Trophoblast cell (in vitro differentiated cells and primary cell): ENCODE measurements at regions not wholly inside any gene's neighbourhood (a gene's known extent, or its start where the extent isn't known, plus 50 kb on each side); places are given as distances from the start of the nearest gene placed in this dataset.

Experiments
- DNase-seq, 2 donors: peaks; one replicate each; pipeline ENCODE4 v3.0.0-alpha.2; 2016
- H2AFZ ChIP-seq: 2 replicates; pipeline ENCODE4 v1.6.1; 2013; ENCODE audit warnings: low read length, moderate library complexity, mild to moderate bottlenecking; ENCODE audit not compliant: insufficient read depth, poor library complexity
- H2AK5ac ChIP-seq: 2 replicates; pipeline ENCODE4 v1.6.1; 2013; ENCODE audit warnings: mild to moderate bottlenecking, low read length
- H2BK120ac ChIP-seq: 2 replicates; pipeline ENCODE4 v1.6.1; 2013; ENCODE audit warnings: low read length, mild to moderate bottlenecking, moderate library complexity; ENCODE audit not compliant: insufficient read depth, poor library complexity
- H2BK12ac ChIP-seq: 2 replicates; pipeline ENCODE4 v1.6.1; 2013; ENCODE audit warnings: mild to moderate bottlenecking, low read length, moderate library complexity
- H2BK5ac ChIP-seq: 2 replicates; pipeline ENCODE4 v1.6.1; 2013; ENCODE audit warnings: low read length, low read depth, moderate library complexity, mild to moderate bottlenecking; ENCODE audit not compliant: poor library complexity
- H3K14ac ChIP-seq: 2 replicates; pipeline ENCODE4 v1.6.1; 2013; ENCODE audit warnings: mild to moderate bottlenecking, low read length
- H3K18ac ChIP-seq: 2 replicates; pipeline ENCODE4 v1.6.1; 2013; ENCODE audit warnings: mild to moderate bottlenecking, low read length
- H3K23ac ChIP-seq: 2 replicates; pipeline ENCODE4 v1.6.1; 2013; ENCODE audit warnings: low read length
- H3K27ac ChIP-seq: 2 replicates; pipeline ENCODE4 v1.5.1; 2013; ENCODE audit warnings: low read depth, mild to moderate bottlenecking, inconsistent platforms, low read length, moderate library complexity
- H3K27me3 ChIP-seq: 2 replicates; pipeline ENCODE4 v1.6.1; 2013; ENCODE audit warnings: inconsistent platforms, mild to moderate bottlenecking, low read length, moderate library complexity; ENCODE audit not compliant: insufficient read depth
- H3K36me3 ChIP-seq, 2 experiments: 1 replicate in 1 of 2; 2 replicates in 1 of 2; pipeline ENCODE4 v1.6.1; 2013; ENCODE audit warnings: low read length in 2 of 2, mild to moderate bottlenecking in 2 of 2, moderate library complexity in 1 of 2; ENCODE audit not compliant: insufficient read depth in 2 of 2, control insufficient read depth in 1 of 2
- H3K4ac ChIP-seq: 2 replicates; pipeline ENCODE4 v1.6.1; 2013; ENCODE audit warnings: low read depth, mild to moderate bottlenecking, low read length, moderate library complexity
- H3K4me1 ChIP-seq, 2 experiments: 1 replicate in 1 of 2; 2 replicates in 1 of 2; pipeline ENCODE4 v1.6.1; 2013; ENCODE audit warnings: low read length in 2 of 2, mild to moderate bottlenecking in 2 of 2, moderate library complexity in 1 of 2; ENCODE audit not compliant: insufficient read depth in 2 of 2, control insufficient read depth in 1 of 2
- H3K4me2 ChIP-seq: 2 replicates; pipeline ENCODE4 v1.6.1; 2013; ENCODE audit warnings: inconsistent platforms, mild to moderate bottlenecking, low read length, moderate library complexity
- H3K4me3 ChIP-seq: 2 replicates; pipeline ENCODE4 v1.5.1; 2013; ENCODE audit warnings: mild to moderate bottlenecking, low read depth, low read length, inconsistent platforms
- H3K79me1 ChIP-seq: one replicate; pipeline ENCODE4 v1.6.1; 2013; ENCODE audit warnings: low read length
- H3K79me2 ChIP-seq: 2 replicates; pipeline ENCODE4 v1.6.1; 2013; ENCODE audit warnings: low read length, mild to moderate bottlenecking; ENCODE audit not compliant: control insufficient read depth, insufficient read depth, poor library complexity
- H3K9ac ChIP-seq: 2 replicates; pipeline ENCODE4 v1.6.1; 2013; ENCODE audit warnings: mild to moderate bottlenecking, low read length
- H3K9me3 ChIP-seq: 2 replicates; pipeline ENCODE4 v1.6.1; 2013; ENCODE audit warnings: low read depth, mild to moderate bottlenecking, control low read depth, inconsistent platforms, low read length; ENCODE audit not compliant: insufficient read depth
- H4K12ac ChIP-seq: 2 replicates; pipeline ENCODE4 v1.6.1; 2013; ENCODE audit warnings: low read depth, mild to moderate bottlenecking, low read length, moderate library complexity
- H4K8ac ChIP-seq: 2 replicates; pipeline ENCODE4 v1.6.1; 2013; ENCODE audit warnings: low read depth, mild to moderate bottlenecking, low read length, moderate library complexity
- H4K91ac ChIP-seq: one replicate; pipeline ENCODE4 v1.6.1; 2013; ENCODE audit warnings: low read depth, mild to moderate bottlenecking, low read length, moderate library complexity
- WGBS: extraction: QIAGEN DNeasy Blood & Tissue Kit; methylation state at CpG from one replicate; pipeline ENCODE4 v1.1.7; 2013; ENCODE audit warnings: missing lambda C conversion rate; ENCODE audit not compliant: insufficient read length, insufficient coverage; ENCODE audit errors: extremely low coverage; 5-methylcytosine and 5-hydroxymethylcytosine counted together

DNA sequence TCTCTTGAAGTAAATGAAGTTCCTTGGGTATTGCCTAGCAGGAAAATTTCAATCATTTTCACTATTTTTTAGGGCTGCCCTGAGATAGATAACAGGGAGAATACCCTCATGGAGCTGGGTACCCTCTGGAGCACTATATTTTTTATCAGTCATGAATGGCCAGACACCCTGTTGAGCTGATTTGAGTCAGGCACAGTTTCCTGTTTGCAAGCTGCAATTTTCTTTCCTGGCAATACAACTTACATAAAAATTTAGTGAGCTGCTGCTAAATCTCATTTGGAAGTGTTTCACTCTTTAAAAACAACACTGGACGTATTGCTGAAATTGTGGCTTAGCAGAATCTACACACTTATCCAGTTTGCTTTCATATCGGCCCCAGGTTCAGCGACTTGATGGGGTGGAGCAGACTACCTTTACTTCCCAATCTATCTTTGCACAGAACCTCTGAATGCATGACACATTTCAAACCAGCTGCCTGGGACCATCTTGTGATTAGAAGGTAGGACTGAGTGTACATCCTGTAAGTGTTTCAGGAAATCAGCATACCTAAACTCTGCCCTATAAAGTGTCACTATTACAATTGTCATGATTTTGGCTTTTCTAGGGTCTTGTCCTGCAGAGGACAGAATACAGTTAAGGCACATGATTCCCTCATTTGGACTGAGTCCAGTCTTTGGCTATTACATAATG is 125.7 kb upstream of the FAM3C start:
- H3K9me3 ChIP-seq, result no peaks in the 10 kb centered on the region
- H3K18ac ChIP-seq, result no peak overlapping the region
- no peak overlapping the region for H2BK12ac ChIP-seq
- H2BK120ac ChIP-seq, result peak overlapping the region; percentile 37
- H2BK5ac ChIP-seq, result no peak overlapping the region
- H4K12ac ChIP-seq, result no peak overlapping the region
- no peaks in the 10 kb centered on the region for H3K36me3 ChIP-seq
- no peak overlapping the region for H3K23ac ChIP-seq
- H3K4me2 ChIP-seq, result no peak overlapping the region
- no peak overlapping the region for H2AK5ac ChIP-seq
- no peak overlapping the region for H3K9ac ChIP-seq
- H3K4me3 ChIP-seq, result no peak overlapping the region
- H4K91ac ChIP-seq, result no peak overlapping the region
- no peak overlapping the region for H3K14ac ChIP-seq
- peaks cover 2% of the 10 kb centered on the region for H3K79me1 ChIP-seq
- no peak overlapping the region for H2AFZ ChIP-seq
- no peak for DNase-seq
- H3K4ac ChIP-seq, result no peak overlapping the region
- WGBS, result no CpG with 5 or more reads among the region's 3 CpGs
- H3K27ac ChIP-seq, result no peak overlapping the region
- H3K79me2 ChIP-seq, result no peaks in the 10 kb centered on the region
- no peak overlapping the region for H4K8ac ChIP-seq
- H3K4me1 ChIP-seq, result peaks cover 0 to 2% of the 10 kb centered on the region in 2 experiments
- no peaks in the 10 kb centered on the region for H3K27me3 ChIP-seq

GRCh38 chr7:121520911-121521310 is 124.8 kb upstream of the FAM3C start:
- Histone ChIP-seq H3K14ac (no peak overlapping the region), H4K12ac (no peak overlapping the region), H3K9me3 (no peaks in the 10 kb centered on the region), H3K79me2 (no peaks in the 10 kb centered on the region), H2BK5ac (no peak overlapping the region), H3K18ac (no peak overlapping the region), H3K36me3 (no peaks in the 10 kb centered on the region), H4K91ac (no peak overlapping the region), H3K79me1 (peaks cover 4% of the 10 kb centered on the region), H2BK120ac (no peak overlapping the region), H3K4me3 (no peak overlapping the region), H3K4me2 (no peak overlapping the region), H2BK12ac (peak overlapping the region; percentile 39), H2AK5ac (no peak overlapping the region), H2AFZ (no peak overlapping the region), H3K27ac (no peak overlapping the region), H3K23ac (no peak overlapping the region), H3K4me1 (peaks cover 2 to 3% of the 10 kb centered on the region in 2 experiments), H3K9ac (no peak overlapping the region), H3K27me3 (no peaks in the 10 kb centered on the region), H3K4ac (no peak overlapping the region), H4K8ac (no peak overlapping the region)
- no CpG with 5 or more reads among the region's 1 CpG for WGBS
- no peak for DNase-seq

DNA sequence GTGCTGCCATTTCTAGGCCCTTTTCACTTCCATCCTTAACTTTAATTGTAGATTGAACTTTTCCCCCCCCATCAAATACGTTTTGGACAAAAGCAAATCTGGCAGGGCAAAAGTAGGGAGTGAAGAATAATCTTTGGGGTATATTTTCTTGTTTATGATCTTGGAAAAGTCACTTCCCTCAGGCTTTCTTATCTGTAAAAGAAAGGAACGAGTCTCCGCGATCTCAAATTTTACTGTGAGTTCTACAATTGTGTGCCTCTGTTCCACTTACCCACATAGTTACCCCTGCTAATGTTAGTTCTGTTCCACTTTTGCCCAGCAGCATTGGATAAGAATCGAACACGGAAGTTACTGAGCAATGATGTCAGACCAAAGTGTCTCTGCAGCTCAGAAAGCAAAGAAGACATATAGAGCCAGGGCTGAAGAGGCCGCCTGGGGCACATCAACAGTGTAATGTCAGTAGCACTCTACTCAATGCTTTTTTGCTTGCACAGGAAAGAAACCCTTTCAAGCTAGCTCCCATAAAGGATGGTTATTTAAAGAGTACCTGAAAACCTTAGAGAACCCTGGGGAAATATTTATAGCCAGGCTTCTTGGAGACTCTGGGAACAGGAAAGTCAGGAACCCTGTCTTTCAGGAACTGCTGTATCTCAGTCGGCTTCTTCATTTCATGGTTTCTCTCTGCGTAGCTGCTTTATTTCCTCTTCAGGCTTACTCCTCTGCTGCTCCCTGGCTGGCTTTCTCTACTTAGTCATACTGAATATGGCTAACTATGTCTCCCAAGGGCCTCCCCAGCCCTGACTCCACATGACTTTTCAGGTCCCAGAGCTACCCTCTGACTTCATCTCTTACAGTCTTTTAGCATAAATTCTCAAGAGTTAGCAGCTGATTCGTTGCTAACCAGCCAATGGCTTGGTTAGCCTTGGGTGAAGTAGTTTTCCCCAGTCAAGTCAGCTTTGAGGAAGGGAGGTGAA is 123.7 kb upstream of the FAM3C start:
- peak; percentile 73 to 85 for DNase-seq
- Histone ChIP-seq H3K9ac (no peak overlapping the region), H3K27ac (peak overlapping the region; percentile 40), H4K8ac (no peak overlapping the region), H3K27me3 (no peaks in the 10 kb centered on the region), H3K79me2 (no peaks in the 10 kb centered on the region), H3K36me3 (no peaks in the 10 kb centered on the region), H3K9me3 (no peaks in the 10 kb centered on the region), H3K18ac (no peak overlapping the region), H2BK5ac (peak overlapping the region; percentile 45), H3K4me3 (no peak overlapping the region), H3K4ac (no peak overlapping the region), H3K23ac (no peak overlapping the region), H4K91ac (no peak overlapping the region), H2BK12ac (peak overlapping the region; percentile 8), H4K12ac (no peak overlapping the region), H2AFZ (no peak overlapping the region), H2AK5ac (no peak overlapping the region), H2BK120ac (peak overlapping the region; percentile 16), H3K4me1 (peaks cover 3% of the 10 kb centered on the region in 2 experiments), H3K4me2 (no peak overlapping the region), H3K14ac (no peak overlapping the region), H3K79me1 (peaks cover 4% of the 10 kb centered on the region)
- no CpG with 5 or more reads among the region's 10 CpGs for WGBS

DNA sequence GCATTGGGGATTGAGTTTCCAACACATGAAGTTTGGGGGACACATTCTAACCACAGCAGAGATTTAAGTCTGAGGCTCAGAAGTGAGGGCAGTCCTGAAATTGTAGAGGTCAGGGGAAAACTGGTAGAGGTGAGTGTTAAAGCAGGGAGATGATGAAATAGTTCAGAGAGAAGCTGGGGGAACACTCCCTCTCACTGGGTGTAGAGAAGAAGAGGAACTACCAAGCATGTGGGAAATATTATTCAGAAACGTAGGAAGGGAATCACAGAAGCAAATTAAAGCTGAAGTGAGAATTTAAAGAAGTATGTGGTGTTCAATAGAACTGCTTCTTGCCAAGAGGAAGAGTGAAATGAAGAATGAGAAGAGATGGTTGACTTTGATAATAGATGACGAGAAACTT is 121.5 kb upstream of the FAM3C start:
- no peak overlapping the region for H3K4me2 ChIP-seq
- no peaks in the 10 kb centered on the region for H3K36me3 ChIP-seq
- H3K4ac ChIP-seq, result no peak overlapping the region
- no peak overlapping the region for H3K4me3 ChIP-seq
- no CpG with 5 or more reads among the region's 2 CpGs for WGBS
- H3K79me2 ChIP-seq, result no peaks in the 10 kb centered on the region
- DNase-seq, result no peak
- H3K79me1 ChIP-seq, result peaks cover 4% of the 10 kb centered on the region
- H2BK5ac ChIP-seq, result no peak overlapping the region
- no peak overlapping the region for H2AK5ac ChIP-seq
- no peak overlapping the region for H2AFZ ChIP-seq
- peaks cover 3% of the 10 kb centered on the region in 2 experiments for H3K4me1 ChIP-seq
- H3K27ac ChIP-seq, result no peak overlapping the region
- no peak overlapping the region for H3K23ac ChIP-seq
- no peak overlapping the region for H4K91ac ChIP-seq
- H3K18ac ChIP-seq, result no peak overlapping the region
- no peak overlapping the region for H3K9ac ChIP-seq
- no peak overlapping the region for H2BK12ac ChIP-seq
- H3K14ac ChIP-seq, result no peak overlapping the region
- no peaks in the 10 kb centered on the region for H3K9me3 ChIP-seq
- no peaks in the 10 kb centered on the region for H3K27me3 ChIP-seq
- H4K12ac ChIP-seq, result no peak overlapping the region
- H2BK120ac ChIP-seq, result no peak overlapping the region
- no peak overlapping the region for H4K8ac ChIP-seq
